ENCODE measurements at regions not wholly inside any gene's neighbourhood (a gene's known extent, or its start where the extent isn't known, plus 50 kb on each side); places are given as distances from the start of the nearest gene placed in this dataset.

DNA sequence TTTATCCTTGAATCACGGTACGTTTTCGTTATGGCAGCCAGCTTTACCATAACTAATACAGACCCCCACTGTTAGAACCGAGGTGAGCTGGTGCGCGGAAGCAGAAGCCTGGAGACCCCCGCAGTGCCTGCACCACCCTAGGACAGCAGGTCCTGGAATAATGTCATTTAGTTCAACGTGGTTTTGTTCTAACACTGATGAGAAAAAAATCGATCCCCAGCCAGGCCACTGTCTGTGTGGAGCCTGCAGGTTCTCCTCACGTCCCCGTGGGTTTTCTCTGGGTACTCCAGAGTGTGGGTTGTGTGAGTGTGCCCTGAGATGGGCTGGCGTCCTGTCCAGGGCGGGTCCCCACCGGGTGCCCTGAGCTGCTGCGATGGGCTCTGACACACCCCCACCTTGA, 69.9 kb upstream of the ST3GAL5 start:
- in situ Hi-C loops (cut with MboI) (no loop called here), intact Hi-C loops (cut with micrococcal nuclease; ENCODE audit: unreplicated experiment) (no loop called here)
- Histone ChIP-seq H3K4me1 (ENCODE audit: control insufficient read depth, insufficient read depth, low read length) (no peaks in the 10 kb centered on the region; the same call in 1 of the 2 replicates), H3K79me2 (ENCODE audit: control insufficient read depth, insufficient read depth, low read length) (no peaks in the 10 kb centered on the region), H3K4me3 (no peak overlapping the region), H3K9me3 (replicated peaks; ENCODE audit: control insufficient read depth, insufficient read depth, low read length) (peaks cover 18% of the 10 kb centered on the region; the same call in 2 of the 3 replicates), H3K36me3 (ENCODE audit: control insufficient read depth in 2 of 2, insufficient read depth in 2 of 2, low read length in 1 of 2) (no peaks in the 10 kb centered on the region), H3K9ac (ENCODE audit: control insufficient read depth, insufficient read depth, low read length) (no peak overlapping the region), H3K4me2 (ENCODE audit: control insufficient read depth, insufficient read depth) (no peak overlapping the region), H3K27me3 (replicated peaks in 1 of 2; ENCODE audit: control insufficient read depth in 2 of 2, insufficient read depth in 2 of 2, low read length in 1 of 2) (no peaks in the 10 kb centered on the region), H3K27ac (ENCODE audit: control insufficient read depth, insufficient read depth) (no peak overlapping the region), H4K20me1 (ENCODE audit: control insufficient read depth, insufficient read depth) (no peaks in the 10 kb centered on the region), H2AFZ (ENCODE audit: control insufficient read depth, low read depth, low read length) (no peak overlapping the region)
- ChIA-PET RAD21 (ENCODE audit: unreplicated experiment) (no interaction called here), SMC1A (ENCODE audit: uncharacterized antibody, unreplicated experiment) (interaction anchor here (0.6 to 2.1 kb wide), 5 partner anchors 9 to 484 kb away, joined by 3 to 6 read pairs (median 4); no protein-coding TSS in a partner anchor), CTCF (interaction anchor here (0.5 kb wide), 1 partner anchor 644 kb away, joined by 3 read pairs; no protein-coding TSS in a partner anchor), POLR2A (interaction anchor here (0.6 to 1.5 kb wide), 2 partner anchors 10 to 120 kb away, joined by 3 read pairs; no protein-coding TSS in a partner anchor)
- DNase-seq (ENCODE audit: low read depth, low spot score) (no peak), ATAC-seq (no peak), FAIRE-seq (no peak)
- 54% methylated on average over 15 of the region's 15 CpGs for WGBS (ENCODE audit: insufficient coverage, insufficient replicate concordance, low lambda C conversion rate, missing lambda C conversion rate)
- BruUV-seq (replicated peaks), result no TSS peak
- TF ChIP-seq PRDM15 (CRISPR knock-in tag; IDR thresholded peaks at IDR 0.05) (no peak), NR2F1 (conservative IDR thresholded peaks at IDR 0.05) (no peak), BACH1 (IDR thresholded peaks at IDR 0.05; ENCODE audit: borderline replicate concordance) (no peak), E4F1 (IDR thresholded peaks at IDR 0.05; ENCODE audit: borderline replicate concordance, partially characterized antibody) (no peak), KDM1A (IDR thresholded peaks at IDR 0.05; ENCODE audit: borderline replicate concordance) (no peak), CBX5 (IDR thresholded peaks at IDR 0.05; ENCODE audit: low read depth) (no peak), MTA2 (IDR thresholded peaks at IDR 0.05; ENCODE audit: low read depth) (no peak), NFXL1 (IDR thresholded peaks at IDR 0.05; ENCODE audit: borderline replicate concordance) (no peak), ASH2L (IDR thresholded peaks at IDR 0.05; ENCODE audit: borderline replicate concordance, low read depth) (no peak), NR2C1 (IDR thresholded peaks at IDR 0.05) (no peak), RAD51 (IDR thresholded peaks at IDR 0.05) (no peak), BCL3 (IDR thresholded peaks at IDR 0.05; ENCODE audit: borderline replicate concordance, insufficient read depth, low read depth, low read length, poor library complexity, severe bottlenecking) (no peak), ZBTB40 (IDR thresholded peaks at IDR 0.05; ENCODE audit: borderline replicate concordance) (no peak)

Measured in GM12878 (cell line).